Ramos (cell line): ENCODE measurements at regions not wholly inside any gene's neighbourhood (a gene's known extent, or its start where the extent isn't known, plus 50 kb on each side); places are given as distances from the start of the nearest gene placed in this dataset.

Experiments used
- in situ Hi-C: fragments of 300-500 bp; cut with MboI; formaldehyde crosslinking; loops from one replicate; pipeline ENCODE4 v1.14.3; 2022; ENCODE audit warnings: low sequenced_read_pairs; ENCODE audit not compliant: unreplicated experiment

- in situ Hi-C loops: no loop called here
Observed at GRCh38 chr6:115360602-115361325, 699.9 kb downstream of the FRK start.

DNA sequence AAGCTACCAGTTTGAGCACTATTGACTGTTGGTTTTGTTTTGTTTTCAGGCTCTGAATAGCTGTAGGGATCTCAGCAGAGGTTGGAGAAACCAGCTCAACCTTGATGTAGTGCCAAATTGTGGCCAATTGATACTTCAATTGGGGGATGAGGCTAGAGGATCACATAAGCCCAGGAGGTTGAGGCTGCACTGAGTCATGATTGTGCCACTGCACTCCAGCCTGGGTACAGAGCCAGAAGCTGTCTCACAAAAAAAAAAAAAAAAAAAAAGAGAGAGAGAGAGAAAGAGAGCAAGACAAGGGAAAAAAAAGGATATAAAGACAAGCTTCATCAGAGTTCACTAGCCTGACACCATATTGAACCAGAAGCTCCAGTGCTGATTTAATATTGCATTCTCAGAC lies 702.1 kb downstream of the FRK start:
- in situ Hi-C loops: no loop called here

DNA sequence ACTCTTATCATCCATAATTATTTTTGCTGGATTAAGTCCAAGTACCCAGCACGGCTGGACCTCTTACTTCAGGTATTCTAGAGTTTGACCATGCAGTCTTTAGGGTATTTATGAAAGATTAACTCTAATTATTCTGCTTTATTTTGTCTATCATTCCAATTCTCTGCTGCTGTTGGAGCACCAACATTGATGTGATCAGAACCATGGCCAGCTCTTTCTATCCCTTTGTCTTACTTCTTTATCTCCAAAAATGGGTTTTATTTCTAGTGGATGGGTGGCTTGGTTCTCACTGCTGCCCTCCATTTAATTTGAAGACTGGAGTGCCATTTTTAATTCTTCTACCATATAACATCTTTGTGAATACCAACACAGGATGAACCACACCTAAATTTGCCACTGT lies 704.3 kb downstream of the FRK start:
- in situ Hi-C loops: no loop called here

DNA sequence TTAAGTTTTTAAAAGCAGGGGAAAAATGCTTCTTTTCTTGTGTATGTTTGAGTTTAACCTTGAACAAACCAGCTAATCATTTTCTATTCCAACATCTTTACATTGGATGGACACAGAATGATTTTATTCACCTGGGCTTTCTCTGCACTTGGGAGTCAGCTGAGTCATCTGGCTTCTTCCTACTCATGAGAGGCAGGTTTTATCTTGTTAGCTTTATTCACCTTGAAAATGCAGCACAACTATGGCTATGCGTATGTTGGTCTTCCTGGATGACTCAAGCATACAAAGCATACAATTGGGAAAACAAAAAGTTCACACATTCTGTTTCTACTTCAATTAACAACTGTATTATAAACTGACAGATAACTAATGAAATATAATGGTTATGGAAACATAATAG lies 737.7 kb downstream of the FRK start:
- in situ Hi-C loops: no loop called here

DNA sequence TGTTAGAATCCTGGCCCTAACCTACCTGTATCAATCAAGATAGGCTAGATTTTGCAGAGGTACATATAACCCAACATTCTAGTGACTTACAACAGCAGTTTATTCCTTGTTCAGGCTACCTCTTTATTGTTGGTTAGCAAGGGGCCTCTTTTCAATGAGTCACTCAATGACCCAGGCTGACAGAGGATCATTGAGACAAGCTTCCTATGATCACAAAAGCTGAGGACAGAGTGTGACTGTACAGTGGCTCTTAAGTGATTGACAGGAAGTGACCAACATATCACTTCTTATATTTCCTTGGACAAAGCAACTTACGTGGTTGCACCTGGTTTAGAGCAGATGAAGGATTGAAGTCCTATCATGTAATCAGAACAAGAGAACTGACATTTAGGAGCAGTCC lies 740.9 kb downstream of the FRK start:
- in situ Hi-C loops: no loop called here

- in situ Hi-C loops: no loop called here
Observed at GRCh38 chr6:115310156-115310555, 750.5 kb downstream of the FRK start.

GRCh38 chr6:115302731-115303130 lies 758.0 kb downstream of the FRK start:
- in situ Hi-C loops: no loop called here

DNA sequence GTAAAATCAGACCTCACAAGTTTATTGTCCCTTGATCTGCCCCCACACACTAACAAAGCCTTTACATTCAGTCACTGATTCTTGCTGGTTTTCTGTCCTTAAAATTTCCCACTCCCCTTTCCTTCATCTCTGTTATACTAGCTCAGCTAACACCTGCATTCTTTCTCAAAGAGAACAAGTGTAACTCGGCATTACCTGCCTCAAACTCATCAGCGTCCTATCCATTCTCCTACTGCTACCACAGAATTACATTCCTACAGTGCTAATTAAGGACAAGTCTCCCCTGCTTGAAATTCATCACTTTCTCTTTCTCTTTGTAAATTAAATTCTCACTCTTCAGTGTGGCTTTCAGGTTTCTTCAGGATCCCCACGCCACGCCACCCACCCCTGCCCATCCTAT lies 773.2 kb downstream of the FRK start:
- in situ Hi-C loops: no loop called here

DNA sequence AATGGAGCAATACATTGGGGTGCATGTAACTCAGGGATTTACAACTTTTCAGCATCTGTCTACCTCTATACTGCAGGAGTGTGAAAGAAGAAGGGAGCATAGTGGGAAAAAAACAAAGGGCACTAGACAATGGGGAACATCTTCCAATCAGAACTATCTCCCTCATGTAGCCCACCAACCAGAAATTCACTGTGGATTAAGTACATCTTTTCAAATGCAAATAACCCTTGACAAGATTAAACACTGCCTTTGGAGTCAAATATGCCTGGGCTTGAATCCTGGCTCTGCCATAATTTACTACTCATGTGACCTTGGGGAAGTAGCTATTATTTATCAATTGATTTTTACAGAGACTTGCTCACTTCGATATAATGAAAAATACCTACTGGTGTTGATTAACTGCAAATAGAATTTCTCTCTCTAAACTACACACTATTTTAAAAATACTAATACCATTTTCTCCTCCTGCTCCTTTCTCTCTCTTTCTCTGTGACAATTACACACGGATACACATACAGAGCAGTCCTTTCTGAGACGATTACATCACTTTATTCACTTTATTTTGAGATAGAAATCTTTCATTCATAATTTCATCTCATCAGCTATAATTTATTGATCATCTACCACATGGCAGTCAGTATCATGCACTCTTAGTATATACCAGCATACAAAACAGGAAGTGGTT lies 783.7 kb downstream of the FRK start:
- in situ Hi-C loops: no loop called here

GRCh38 chr6:115272311-115272710 lies 788.4 kb downstream of the FRK start:
- in situ Hi-C loops: no loop called here

GRCh38 chr6:115271434-115271833 lies 789.3 kb downstream of the FRK start:
- in situ Hi-C loops: no loop called here

- in situ Hi-C loops: no loop called here
Observed at GRCh38 chr6:115270953-115271352, 789.7 kb downstream of the FRK start.

DNA sequence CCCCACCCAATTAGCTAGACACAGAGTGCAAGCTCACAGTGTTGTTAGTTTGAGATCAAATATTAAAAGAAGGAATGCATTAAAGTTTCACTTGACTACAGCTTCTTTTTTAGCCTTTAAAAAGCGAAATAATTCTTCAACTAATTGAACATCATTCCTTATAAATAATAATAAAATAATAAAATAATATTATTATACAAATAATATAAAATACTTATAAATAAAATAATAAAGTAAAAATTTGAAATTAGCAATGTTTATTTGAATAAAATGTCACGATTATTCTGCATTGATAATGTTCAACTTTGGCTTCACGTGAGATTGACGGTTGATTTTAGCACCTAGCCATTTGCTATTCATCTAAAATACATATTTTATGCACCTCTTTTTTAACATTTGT lies 819.3 kb downstream of the FRK start:
- in situ Hi-C loops: no loop called here

GRCh38 chr6:115221198-115221597 lies 839.5 kb downstream of the FRK start:
- in situ Hi-C loops: no loop called here

GRCh38 chr6:115220551-115221159 lies 840.0 kb downstream of the FRK start:
- in situ Hi-C loops: no loop called here

DNA sequence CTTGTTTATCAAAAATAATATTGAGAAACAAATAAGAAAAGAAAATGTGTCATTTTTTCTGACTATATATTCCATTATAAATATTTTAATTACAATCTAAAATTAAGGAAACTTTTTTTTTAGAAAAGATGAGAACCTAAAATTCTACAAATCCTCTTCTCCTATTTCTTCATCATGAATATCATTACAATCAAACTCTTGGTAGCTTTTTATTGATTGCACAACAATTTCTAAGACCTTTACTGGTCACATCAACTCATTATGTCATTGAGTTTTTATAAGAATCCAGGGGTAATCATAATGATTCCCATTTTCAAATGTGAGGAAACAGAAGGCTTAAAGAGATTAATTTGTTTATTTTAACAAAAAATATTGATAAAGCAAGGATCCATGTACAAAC lies 841.0 kb downstream of the FRK start:
- in situ Hi-C loops: no loop called here

DNA sequence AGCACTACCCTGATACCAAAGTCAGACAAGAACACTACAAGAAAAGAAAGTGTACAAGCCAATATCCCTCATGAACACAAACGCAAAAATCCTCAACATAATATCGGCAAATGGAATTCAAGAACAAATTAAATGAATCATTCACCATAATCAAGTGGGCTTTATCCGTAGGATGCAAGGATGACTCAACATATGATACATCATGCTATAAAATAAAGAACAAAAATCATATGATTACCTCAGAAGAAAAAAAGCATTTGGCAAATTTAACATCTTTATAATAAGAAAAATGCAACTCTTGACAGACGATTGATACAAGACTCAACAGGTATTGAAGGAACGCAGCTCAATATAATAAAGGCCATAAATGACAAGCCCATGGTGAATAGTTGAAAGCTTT lies 843.9 kb downstream of the FRK start:
- in situ Hi-C loops: no loop called here

- in situ Hi-C loops: no loop called here
Observed at GRCh38 chr6:115214283-115214682, 846.4 kb downstream of the FRK start.

DNA sequence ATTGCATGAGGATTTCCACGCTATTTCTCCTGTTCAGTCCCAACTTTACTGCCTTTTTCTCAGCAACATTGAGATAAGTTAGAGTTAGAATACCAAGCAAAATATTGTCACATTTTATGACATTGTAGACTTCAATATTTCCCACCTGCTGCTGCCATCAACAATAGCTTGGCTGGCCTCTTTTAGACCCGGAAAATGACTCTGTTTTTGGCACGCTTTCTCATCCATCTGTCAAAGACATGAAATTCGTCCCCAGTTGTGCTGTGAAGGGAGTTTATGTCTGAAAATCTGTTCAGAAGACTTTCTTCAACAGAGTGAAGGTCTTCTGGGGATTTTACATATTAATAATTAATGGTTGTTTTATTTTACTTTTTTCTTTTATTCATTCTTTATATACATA lies 857.3 kb downstream of the FRK start:
- in situ Hi-C loops: no loop called here

- in situ Hi-C loops: no loop called here
Observed at GRCh38 chr6:115194981-115195638, 852.3 kb upstream of the HS3ST5 start.

- in situ Hi-C loops: no loop called here
Observed at GRCh38 chr6:115191989-115192388, 849.2 kb upstream of the HS3ST5 start.
